Heart left ventricle (tissue), 16 donors: ENCODE measurements at regions not wholly inside any gene's neighbourhood (a gene's known extent, or its start where the extent isn't known, plus 50 kb on each side); places are given as distances from the start of the nearest gene placed in this dataset.
A peak's percentile ranks its signal among the peaks of the same experiment; 100 is the strongest.

Experiments used
- ATAC-seq, 4 donors: fragments of 200-7000 bp; cut with Tn5 transposase; one replicate each; pipeline ENCODE4 v1.9.1; 2020 to 2022; ENCODE audit warnings: moderate library complexity in 4 of 4, mild to moderate bottlenecking in 3 of 4, moderate number of reproducible peaks in 1 of 4
- DNase-seq, 5 donors: peaks; one replicate each; pipeline ENCODE4 v3.0.0-alpha.2; 2020
- H3K27ac ChIP-seq, 12 donors: fragments of 200-600 bp; sonication (generic) in 4 of 12; one replicate each; pipeline versions ENCODE4 v1.5.0 to v1.8.0; 2016 to 2022; ENCODE audit warnings: mild to moderate bottlenecking in 2 of 12
- H3K27me3 ChIP-seq, 9 donors: fragments of 200-600 bp; sonication (generic) in 2 of 9; one replicate each; pipeline versions ENCODE4 v1.5.1 to v1.8.0; 2016 to 2022; ENCODE audit warnings: mild to moderate bottlenecking in 3 of 9
- H3K36me3 ChIP-seq, 9 donors: fragments of 200-600 bp; sonication (generic) in 2 of 9; one replicate each; pipeline versions ENCODE4 v1.5.0 to v1.8.0; 2018 to 2022; ENCODE audit warnings: mild to moderate bottlenecking in 2 of 9
- H3K4me1 ChIP-seq, 12 donors: fragments of 200-600 bp; sonication (generic) in 4 of 12; one replicate each; pipeline versions ENCODE4 v1.5.0 to v1.8.0; 2016 to 2022; ENCODE audit warnings: mild to moderate bottlenecking in 3 of 12
- H3K4me3 ChIP-seq, 12 donors: fragments of 200-600 bp; sonication (generic) in 4 of 12; one replicate each; pipeline versions ENCODE4 v1.5.0 to v1.8.0; 2017 to 2022; ENCODE audit warnings: mild to moderate bottlenecking in 9 of 12, moderate library complexity in 4 of 12
- H3K9me3 ChIP-seq, 12 donors: fragments of 200-600 bp; sonication (generic) in 4 of 12; one replicate each; pipeline versions ENCODE4 v1.5.0 to v1.8.0; 2016 to 2022; ENCODE audit warnings: mild to moderate bottlenecking in 1 of 12
- POLR2A ChIP-seq, 2 donors: fragments of 450-650 bp; IDR thresholded peaks; one replicate each; pipeline ENCODE4 v1.6.1; 2017; ENCODE audit warnings: antibody characterized with exemption in 2 of 2, mild to moderate bottlenecking in 2 of 2, moderate library complexity in 2 of 2
- WGBS, 4 donors: extraction: QIAGEN DNeasy Blood & Tissue Kit in 2 of 4; methylation state at CpG; one replicate each; pipeline versions ENCODE4 v1.1.5 to v1.1.7; 2013 to 2018; 5-methylcytosine and 5-hydroxymethylcytosine counted together
- intact Hi-C, 10 donors: fragments of 100-400 bp; cut with DNase I; formaldehyde crosslinking; loops; one replicate each; pipeline versions ENCODE4 v1.11.1 to v1.14.2; 2022
- TF ChIP-seq, protein P1 (sequence below), 12 donors: fragments of 200-600 bp; sonication (generic) in 4 of 12; IDR thresholded peaks; one replicate each; pipeline versions ENCODE4 v1.5.0 to v1.8.0; 2018 to 2022; ENCODE audit warnings: antibody characterized with exemption in 12 of 12, mild to moderate bottlenecking in 5 of 12
- donor health status: ischemic (EF 13 %, LVEDD 7.1; RV severe dilation, severe dysfunction).
- donor health status: healthy with polysubstance abuse.
- donor health status: DM: no; HTN: yes; CAD: no.
- donor health status: DM: no; HTN: no; CAD: no.
- donor health status: ischemic (EF 25% LVEDD 6.9; RV normal size, moderate dysfunction).
- donor health status: ischemic (EF 25% LVEDD 5.7; RV mildly dilated, moderate dysfunction).
- donor health status: healthy.
- donor health status: DM: yes; HTN: yes; CAD: no.
- donor health status: ischemic (EF 35%, LVEDD 5.7; RV mildly dilated, moderate dysfunction).
- donor health status: nonischemic (EF 11% LVEDD 7.7; RV severe dilation, severe dysfunction).
- donor health status: DM: yes; HTN: yes; CAD: no.
- donor health status: PGD.
- donor health status: ischemic (EF 29% LVEDD 5.4; RV normal size, mild dysfunction).
- donor health status: nonischemic (EF 23%, LVEDD 6.1; RV moderate dilation, normal function).

DNA sequence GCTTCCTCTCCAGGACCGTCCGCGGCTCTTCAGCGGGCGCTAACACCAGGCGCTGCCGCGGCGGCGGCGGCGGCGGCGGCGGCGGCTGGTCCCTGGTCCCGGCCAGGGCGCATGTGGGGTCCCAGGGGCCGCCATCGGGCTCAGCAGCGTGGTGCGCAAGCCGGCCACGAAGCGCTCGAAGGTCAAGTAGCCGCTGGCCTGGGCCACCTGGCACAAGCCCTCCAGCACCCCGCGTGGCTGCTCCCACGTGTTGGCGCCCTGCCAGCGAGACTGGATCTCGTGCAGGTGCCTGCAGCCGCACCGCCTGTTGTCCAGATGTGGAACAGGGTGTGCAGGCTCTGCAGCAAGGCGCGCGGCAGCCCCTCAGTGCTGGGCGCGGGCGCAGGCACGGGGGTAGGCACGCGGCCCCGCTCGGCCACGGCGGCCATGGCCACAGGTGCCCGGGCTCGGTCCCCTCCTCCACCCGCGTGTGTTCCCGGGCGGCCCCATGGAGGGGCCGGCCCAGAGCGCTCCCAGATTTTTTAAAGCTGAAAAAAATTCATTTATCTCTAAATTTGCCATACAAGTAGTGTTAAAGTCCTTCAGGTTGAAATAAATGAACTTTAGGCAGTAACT is 884.2 kb upstream of the ZNF722 start:
- 61 to 76% (median 68%) methylated on average over 18 to 56 of the region's 56 CpGs for WGBS, 4 donors

More for the DNA sequence above, 884.2 kb upstream of the ZNF722 start:
- DNase-seq (peak in 1 of 5 donors; percentile 62), ATAC-seq (no peak)
- Histone ChIP-seq H3K9me3 (peaks cover 0 to 57% (median 6%) of the 10 kb centered on the region in 12 donors), H3K4me1 (no peaks in the 10 kb centered on the region), H3K27me3 (no peaks in the 10 kb centered on the region), H3K36me3 (no peaks in the 10 kb centered on the region), H3K27ac (no peak overlapping the region), H3K4me3 (no peak overlapping the region)
- TF ChIP-seq, protein P1, sequence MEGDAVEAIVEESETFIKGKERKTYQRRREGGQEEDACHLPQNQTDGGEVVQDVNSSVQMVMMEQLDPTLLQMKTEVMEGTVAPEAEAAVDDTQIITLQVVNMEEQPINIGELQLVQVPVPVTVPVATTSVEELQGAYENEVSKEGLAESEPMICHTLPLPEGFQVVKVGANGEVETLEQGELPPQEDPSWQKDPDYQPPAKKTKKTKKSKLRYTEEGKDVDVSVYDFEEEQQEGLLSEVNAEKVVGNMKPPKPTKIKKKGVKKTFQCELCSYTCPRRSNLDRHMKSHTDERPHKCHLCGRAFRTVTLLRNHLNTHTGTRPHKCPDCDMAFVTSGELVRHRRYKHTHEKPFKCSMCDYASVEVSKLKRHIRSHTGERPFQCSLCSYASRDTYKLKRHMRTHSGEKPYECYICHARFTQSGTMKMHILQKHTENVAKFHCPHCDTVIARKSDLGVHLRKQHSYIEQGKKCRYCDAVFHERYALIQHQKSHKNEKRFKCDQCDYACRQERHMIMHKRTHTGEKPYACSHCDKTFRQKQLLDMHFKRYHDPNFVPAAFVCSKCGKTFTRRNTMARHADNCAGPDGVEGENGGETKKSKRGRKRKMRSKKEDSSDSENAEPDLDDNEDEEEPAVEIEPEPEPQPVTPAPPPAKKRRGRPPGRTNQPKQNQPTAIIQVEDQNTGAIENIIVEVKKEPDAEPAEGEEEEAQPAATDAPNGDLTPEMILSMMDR (IDR thresholded peaks at IDR 0.05): no peak
- no peak for TF ChIP-seq POLR2A (IDR thresholded peaks at IDR 0.05)
- intact Hi-C loops: no loop called here
